ENCODE measurements at regions not wholly inside any gene's neighbourhood (a gene's known extent, or its start where the extent isn't known, plus 50 kb on each side); places are given as distances from the start of the nearest gene placed in this dataset.

DNA sequence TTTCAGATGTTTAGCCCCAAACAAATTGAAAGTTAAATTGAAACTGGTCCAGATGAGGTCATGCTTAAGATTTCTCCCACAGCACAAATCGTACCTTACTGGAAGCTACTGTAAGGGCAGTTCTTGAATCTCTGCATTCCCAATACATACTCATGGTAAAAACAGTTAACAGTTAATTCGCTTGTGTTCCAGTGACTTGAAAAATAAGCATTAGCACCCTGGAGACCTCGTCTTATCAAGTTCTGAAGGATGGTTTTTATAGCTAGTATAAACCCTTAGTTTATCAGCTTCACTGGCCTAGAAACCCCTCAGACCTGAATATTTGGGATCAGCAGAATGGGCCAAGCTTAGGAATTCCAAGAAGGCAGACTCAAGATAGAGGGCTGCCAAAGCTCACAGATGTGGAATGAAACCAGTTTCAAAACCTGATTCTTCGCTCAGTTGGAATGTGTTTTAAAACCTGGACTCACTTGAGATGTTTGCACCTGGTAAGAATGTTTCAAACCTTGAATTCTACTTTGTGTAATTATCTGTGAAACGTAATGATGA is 103.6 kb downstream of the C9orf152 start:
- Histone ChIP-seq H3K27ac (ENCODE audit: low read depth, low read length, poor library complexity, severe bottlenecking) (peak overlapping the region; percentile 23), H3K4me2 (ENCODE audit: low read length) (peak overlapping the region; percentile 51; the same call in 1 of the 2 replicates), H4K20me1 (ENCODE audit: insufficient read depth, low read length) (no peaks in the 10 kb centered on the region), H3K27me3 (ENCODE audit: insufficient read depth, low read length) (no peaks in the 10 kb centered on the region), H3F3A (ENCODE audit: insufficient read depth, low read length) (no peaks in the 10 kb centered on the region), H3K79me2 (ENCODE audit: insufficient read depth, low read length) (peaks cover 85% of the 10 kb centered on the region), H3K36me3 (ENCODE audit: insufficient read depth, low read length) (peaks cover 29% of the 10 kb centered on the region; the same call in 1 of the 2 replicates), H3K9me3 (ENCODE audit: low read length) (no peaks in the 10 kb centered on the region), H3K4me3 (ENCODE audit: low read depth, low read length, poor library complexity, severe bottlenecking) (no peak overlapping the region), H3K9me2 (ENCODE audit: low read depth, low read length) (no peaks in the 10 kb centered on the region), H3K4me1 (ENCODE audit: insufficient read depth, low read length, severe bottlenecking) (peaks cover 90% of the 10 kb centered on the region), H2AFZ (ENCODE audit: low read length) (no peak overlapping the region), H3K9ac (ENCODE audit: low read length) (no peak overlapping the region; the same call in 1 of the 2 replicates)
- TF ChIP-seq CTCF (IDR thresholded peaks at IDR 0.05; ENCODE audit: low read length) (no peak), EZH2 (IDR thresholded peaks at IDR 0.05; ENCODE audit: borderline replicate concordance, low read length) (no peak)

GRCh38 chr9:110105107-110105506 is 102.9 kb downstream of the C9orf152 start:
- TF ChIP-seq CTCF (IDR thresholded peaks at IDR 0.05; ENCODE audit: low read length) (no peak), EZH2 (IDR thresholded peaks at IDR 0.05; ENCODE audit: borderline replicate concordance, low read length) (no peak)

DNA sequence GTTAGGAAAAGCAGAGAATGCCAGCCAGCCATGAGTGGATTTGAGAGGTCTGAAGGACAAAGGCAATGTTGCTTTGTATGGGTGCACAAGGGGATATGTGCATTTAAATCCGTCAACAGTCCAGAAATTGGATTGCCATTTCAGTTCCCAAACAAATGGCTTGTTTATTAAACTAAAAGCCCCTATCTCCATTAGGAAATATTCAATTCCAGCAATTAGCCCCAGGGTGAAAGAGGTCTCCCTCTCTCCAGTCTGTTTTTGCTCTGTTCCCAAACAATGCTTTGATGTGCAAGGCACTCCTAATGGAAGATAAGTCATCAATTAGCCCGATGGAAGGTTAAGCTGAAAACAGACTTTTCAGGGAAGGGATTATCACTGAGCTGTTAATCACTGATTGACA is 101.3 kb downstream of the C9orf152 start:
- Histone ChIP-seq H3K4me2 (ENCODE audit: low read length) (no peak overlapping the region), H3K79me2 (ENCODE audit: insufficient read depth, low read length) (peaks cover 88% of the 10 kb centered on the region), H3K36me3 (ENCODE audit: insufficient read depth, low read length) (peaks cover 20% of the 10 kb centered on the region; the same call in 1 of the 2 replicates), H2AFZ (ENCODE audit: low read length) (no peak overlapping the region), H3K27me3 (ENCODE audit: insufficient read depth, low read length) (no peaks in the 10 kb centered on the region), H3K9me2 (ENCODE audit: low read depth, low read length) (no peaks in the 10 kb centered on the region), H3K9ac (ENCODE audit: low read length) (no peak overlapping the region), H3F3A (ENCODE audit: insufficient read depth, low read length) (no peaks in the 10 kb centered on the region), H3K4me1 (ENCODE audit: insufficient read depth, low read length, severe bottlenecking) (peaks cover 90% of the 10 kb centered on the region), H3K27ac (ENCODE audit: low read depth, low read length, poor library complexity, severe bottlenecking) (no peak overlapping the region), H3K4me3 (ENCODE audit: low read depth, low read length, poor library complexity, severe bottlenecking) (no peak overlapping the region), H4K20me1 (ENCODE audit: insufficient read depth, low read length) (no peaks in the 10 kb centered on the region), H3K9me3 (ENCODE audit: low read length) (no peaks in the 10 kb centered on the region)
- TF ChIP-seq CTCF (IDR thresholded peaks at IDR 0.05; ENCODE audit: low read length): no peak
- no peak for TF ChIP-seq EZH2 (IDR thresholded peaks at IDR 0.05; ENCODE audit: borderline replicate concordance, low read length)

More at GRCh38 chr9:110105107-110105506, 102.9 kb downstream of the C9orf152 start:
- Histone ChIP-seq H3K27ac (ENCODE audit: low read depth, low read length, poor library complexity, severe bottlenecking) (peak overlapping the region; percentile 23), H3K36me3 (ENCODE audit: insufficient read depth, low read length) (peaks cover 26% of the 10 kb centered on the region; the same call in 1 of the 2 replicates), H3K79me2 (ENCODE audit: insufficient read depth, low read length) (peaks cover 88% of the 10 kb centered on the region), H2AFZ (ENCODE audit: low read length) (no peak overlapping the region), H4K20me1 (ENCODE audit: insufficient read depth, low read length) (no peaks in the 10 kb centered on the region), H3K27me3 (ENCODE audit: insufficient read depth, low read length) (no peaks in the 10 kb centered on the region), H3K9me3 (ENCODE audit: low read length) (no peaks in the 10 kb centered on the region), H3K4me1 (ENCODE audit: insufficient read depth, low read length, severe bottlenecking) (peaks cover 90% of the 10 kb centered on the region), H3F3A (ENCODE audit: insufficient read depth, low read length) (no peaks in the 10 kb centered on the region), H3K4me3 (ENCODE audit: low read depth, low read length, poor library complexity, severe bottlenecking) (no peak overlapping the region), H3K9ac (ENCODE audit: low read length) (no peak overlapping the region), H3K9me2 (ENCODE audit: low read depth, low read length) (no peaks in the 10 kb centered on the region), H3K4me2 (ENCODE audit: low read length) (no peak overlapping the region)
